Gastroesophageal sphincter (tissue), 4 donors: ENCODE measurements at regions not wholly inside any gene's neighbourhood (a gene's known extent, or its start where the extent isn't known, plus 50 kb on each side); places are given as distances from the start of the nearest gene placed in this dataset.

Experiments used
- ATAC-seq: fragments of 150-250 bp; one replicate; pipeline ENCODE4 v1.9.1; 2016; ENCODE audit warnings: mild to moderate bottlenecking, moderate library complexity
- H3K27ac ChIP-seq, 4 donors: fragments of 200-600 bp; sonication (generic) in 3 of 4; 1 replicate in 3 of 4; 2 replicates in 1 of 4; pipeline ENCODE4 v1.5.1; 2016 to 2019
- H3K27me3 ChIP-seq: fragments of 200-600 bp; sonication (generic); one replicate; pipeline ENCODE4 v1.5.1; 2019
- H3K36me3 ChIP-seq, 2 donors: fragments of 200-600 bp; sonication (generic); one replicate each; pipeline ENCODE4 v1.5.1; 2019; ENCODE audit warnings: control low read depth in 1 of 2
- H3K4me1 ChIP-seq, 3 donors: fragments of 200-600 bp; sonication (generic); 1 replicate in 2 of 3; 2 replicates in 1 of 3; pipeline ENCODE4 v1.5.1; 2016 to 2019; ENCODE audit warnings: control low read depth in 2 of 3
- H3K4me3 ChIP-seq, 2 donors: fragments of 200-600 bp; sonication (generic); one replicate each; pipeline ENCODE4 v1.5.1; 2019; ENCODE audit warnings: mild to moderate bottlenecking in 1 of 2, moderate library complexity in 1 of 2
- H3K9me3 ChIP-seq, 3 donors: fragments of 200-600 bp; sonication (generic); one replicate each; pipeline ENCODE4 v1.5.1; 2017 to 2019; ENCODE audit warnings: control low read depth in 2 of 3
- EP300 ChIP-seq: sonication (generic); formaldehyde crosslinking; IDR thresholded peaks from one replicate; pipeline ENCODE4 v1.6.1; 2017; ENCODE audit warnings: antibody characterized with exemption, mild to moderate bottlenecking
- POLR2A ChIP-seq, 2 donors: fragments of 450-650 bp; IDR thresholded peaks; one replicate each; pipeline ENCODE4 v1.6.1; 2017; ENCODE audit warnings: antibody characterized with exemption in 2 of 2, mild to moderate bottlenecking in 2 of 2, moderate library complexity in 1 of 2
- POLR2AphosphoS5 ChIP-seq: sonication (generic); formaldehyde crosslinking; IDR thresholded peaks from one replicate; pipeline ENCODE4 v1.6.1; 2017; ENCODE audit warnings: antibody characterized with exemption
- WGBS, 2 donors: methylation state at CpG; one replicate each; pipeline ENCODE4 v1.1.5; 2018; ENCODE audit warnings: low coverage in 1 of 2; 5-methylcytosine and 5-hydroxymethylcytosine counted together
- TF ChIP-seq, protein P1 (sequence below), 4 experiments: fragments of 200-600 bp in 2 of 4; fragments of 450-650 bp in 2 of 4; sonication (generic) in 1 of 4; IDR thresholded peaks; one replicate each; pipeline ENCODE4 v1.5.1; 2017 to 2019; ENCODE audit warnings: antibody characterized with exemption in 4 of 4, mild to moderate bottlenecking in 2 of 4, moderate library complexity in 2 of 4

GRCh38 chr5:19189176-19189575 lies 798.8 kb downstream of the CDH18 start:
- no peak for TF ChIP-seq POLR2AphosphoS5
- no peak for TF ChIP-seq EP300
- no peak for TF ChIP-seq POLR2A (IDR thresholded peaks at IDR 0.05)
- TF ChIP-seq, protein P1, sequence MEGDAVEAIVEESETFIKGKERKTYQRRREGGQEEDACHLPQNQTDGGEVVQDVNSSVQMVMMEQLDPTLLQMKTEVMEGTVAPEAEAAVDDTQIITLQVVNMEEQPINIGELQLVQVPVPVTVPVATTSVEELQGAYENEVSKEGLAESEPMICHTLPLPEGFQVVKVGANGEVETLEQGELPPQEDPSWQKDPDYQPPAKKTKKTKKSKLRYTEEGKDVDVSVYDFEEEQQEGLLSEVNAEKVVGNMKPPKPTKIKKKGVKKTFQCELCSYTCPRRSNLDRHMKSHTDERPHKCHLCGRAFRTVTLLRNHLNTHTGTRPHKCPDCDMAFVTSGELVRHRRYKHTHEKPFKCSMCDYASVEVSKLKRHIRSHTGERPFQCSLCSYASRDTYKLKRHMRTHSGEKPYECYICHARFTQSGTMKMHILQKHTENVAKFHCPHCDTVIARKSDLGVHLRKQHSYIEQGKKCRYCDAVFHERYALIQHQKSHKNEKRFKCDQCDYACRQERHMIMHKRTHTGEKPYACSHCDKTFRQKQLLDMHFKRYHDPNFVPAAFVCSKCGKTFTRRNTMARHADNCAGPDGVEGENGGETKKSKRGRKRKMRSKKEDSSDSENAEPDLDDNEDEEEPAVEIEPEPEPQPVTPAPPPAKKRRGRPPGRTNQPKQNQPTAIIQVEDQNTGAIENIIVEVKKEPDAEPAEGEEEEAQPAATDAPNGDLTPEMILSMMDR (IDR thresholded peaks at IDR 0.05): no peak
- H3K27ac ChIP-seq: no peak overlapping the region
- no peak overlapping the region for H3K4me3 ChIP-seq
- no peaks in the 10 kb centered on the region for H3K27me3 ChIP-seq
- ATAC-seq: no peak
- H3K9me3 ChIP-seq: no peaks in the 10 kb centered on the region
- no peaks in the 10 kb centered on the region for H3K36me3 ChIP-seq
- WGBS, 2 donors: 29 to 55% methylated on average over 2 of the region's 2 CpGs
- H3K4me1 ChIP-seq: no peaks in the 10 kb centered on the region

- Histone ChIP-seq H3K4me3 (no peak overlapping the region), H3K27ac (no peak overlapping the region), H3K4me1 (no peaks in the 10 kb centered on the region), H3K27me3 (no peaks in the 10 kb centered on the region), H3K36me3 (no peaks in the 10 kb centered on the region), H3K9me3 (no peaks in the 10 kb centered on the region)
- TF ChIP-seq, protein P1 (IDR thresholded peaks at IDR 0.05): no peak
- TF ChIP-seq EP300 (no peak), POLR2AphosphoS5 (no peak), POLR2A (IDR thresholded peaks at IDR 0.05) (no peak)
- 67 to 77% methylated on average over 2 of the region's 2 CpGs for WGBS, 2 donors
- no peak for ATAC-seq
Measured at GRCh38 chr5:19193631-19194030, 794.4 kb downstream of the CDH18 start.

- H3K4me1 ChIP-seq: no peaks in the 10 kb centered on the region
- TF ChIP-seq, protein P1 (IDR thresholded peaks at IDR 0.05): no peak
- no peak for TF ChIP-seq POLR2A (IDR thresholded peaks at IDR 0.05)
- no peak for TF ChIP-seq EP300
- no peaks in the 10 kb centered on the region for H3K9me3 ChIP-seq
- H3K36me3 ChIP-seq: no peaks in the 10 kb centered on the region
- peaks cover 6% of the 10 kb centered on the region for H3K27me3 ChIP-seq
- no peak for ATAC-seq
- no peak overlapping the region for H3K27ac ChIP-seq
- no peak overlapping the region for H3K4me3 ChIP-seq
Measured at GRCh38 chr5:19196631-19197030, 791.4 kb downstream of the CDH18 start.

DNA sequence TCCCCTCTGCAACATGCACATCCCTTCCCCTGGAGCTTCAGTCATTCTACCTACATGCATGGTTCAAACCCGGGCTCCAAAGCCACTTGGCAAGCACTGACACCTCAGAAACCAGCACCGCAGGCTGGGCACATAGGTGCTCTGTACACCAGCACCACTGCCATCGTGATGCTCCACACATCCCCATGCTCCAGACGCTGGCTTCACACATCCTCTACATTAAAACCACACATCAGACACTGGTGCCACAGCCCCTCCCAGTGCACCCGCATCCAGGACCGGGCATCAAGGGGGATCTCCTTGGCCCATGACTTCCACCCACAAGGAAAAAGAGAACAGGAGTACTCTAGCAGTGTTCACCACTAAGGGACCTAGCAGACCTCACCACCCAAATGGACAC lies 787.7 kb downstream of the CDH18 start:
- WGBS, 2 donors: 80% methylated on average over 1 of the region's 6 CpGs; no CpG with 5 or more reads in 1 of the 2 donors
- no peaks in the 10 kb centered on the region for H3K36me3 ChIP-seq
- no peak overlapping the region for H3K4me3 ChIP-seq
- H3K27me3 ChIP-seq: peaks cover 6% of the 10 kb centered on the region
- H3K9me3 ChIP-seq: no peaks in the 10 kb centered on the region
- TF ChIP-seq POLR2AphosphoS5: no peak
- no peak overlapping the region for H3K27ac ChIP-seq
- no peak for ATAC-seq
- H3K4me1 ChIP-seq: no peaks in the 10 kb centered on the region

DNA sequence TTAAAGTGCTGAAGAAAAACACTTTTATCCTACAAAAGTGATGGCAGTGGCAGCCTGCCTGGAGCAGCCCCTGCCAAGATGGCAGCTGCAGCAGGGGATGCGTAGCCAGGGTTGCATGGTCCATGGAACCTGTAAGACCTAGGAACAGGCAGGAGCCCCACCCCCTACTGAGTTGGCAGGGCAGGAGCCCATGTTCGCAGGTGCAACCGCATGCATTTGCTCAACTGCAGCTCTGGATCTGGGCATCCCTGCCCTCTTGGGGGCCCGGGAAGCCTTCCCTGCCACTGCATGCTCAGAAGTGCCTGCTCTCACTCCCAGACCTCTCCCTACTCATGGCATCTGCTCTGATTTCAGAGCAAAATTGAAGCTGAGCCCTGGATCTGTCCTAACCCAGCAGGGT lies 779.6 kb downstream of the CDH18 start:
- Histone ChIP-seq H3K4me3 (no peak overlapping the region), H3K27me3 (no peaks in the 10 kb centered on the region), H3K9me3 (peaks cover 0 to 4% (median 0%) of the 10 kb centered on the region in 3 donors), H3K36me3 (no peaks in the 10 kb centered on the region), H3K27ac (no peak overlapping the region), H3K4me1 (no peaks in the 10 kb centered on the region)
- TF ChIP-seq POLR2A (IDR thresholded peaks at IDR 0.05) (no peak), POLR2AphosphoS5 (no peak), EP300 (no peak)
- TF ChIP-seq, protein P1 (IDR thresholded peaks at IDR 0.05): no peak
- no peak for ATAC-seq
- WGBS, 2 donors: 100% methylated on average over 1 of the region's 4 CpGs; no CpG with 5 or more reads in 1 of the 2 donors
